LHCN-M2 (cell line): ENCODE measurements at regions not wholly inside any gene's neighbourhood (a gene's known extent, or its start where the extent isn't known, plus 50 kb on each side); places are given as distances from the start of the nearest gene placed in this dataset.

ENCODE experiments used
- DNase-seq: peaks from one replicate; pipeline ENCODE4 v3.0.0-alpha.2; 2012; ENCODE audit warnings: low read depth

DNA sequence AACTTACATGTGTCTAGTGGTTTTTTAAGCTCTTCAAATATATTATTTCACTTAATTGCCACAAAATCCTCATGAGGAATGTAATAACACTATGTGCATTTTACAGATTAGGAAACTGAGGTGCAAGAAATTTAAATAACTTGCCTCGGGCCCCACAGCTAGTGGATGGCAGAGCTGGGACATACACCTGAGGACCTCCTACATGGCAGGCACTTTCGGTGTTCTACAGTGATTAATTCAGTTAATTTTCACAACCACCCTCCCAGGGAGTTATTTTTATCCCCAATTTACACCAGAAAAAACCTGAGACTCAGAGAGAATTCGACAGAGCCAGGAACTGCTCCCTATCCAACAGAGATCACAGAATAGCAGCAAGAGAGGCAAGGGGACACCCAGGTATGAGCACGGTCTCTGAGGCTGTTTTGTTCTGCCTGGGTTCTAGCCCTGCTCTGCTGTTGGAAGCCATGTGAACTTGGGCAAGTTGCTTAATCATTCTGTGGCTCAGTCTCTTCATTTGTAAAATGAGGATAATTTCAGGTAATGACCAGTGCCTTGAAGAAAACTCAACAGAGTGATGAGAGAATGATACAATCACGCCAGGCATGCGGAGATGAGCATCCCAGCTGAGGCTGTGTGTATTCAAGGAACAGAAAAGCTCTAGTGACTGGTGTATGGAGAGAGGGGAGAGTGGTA lies 82.3 kb downstream of the MYCN start:
- DNase-seq = no peak

DNA sequence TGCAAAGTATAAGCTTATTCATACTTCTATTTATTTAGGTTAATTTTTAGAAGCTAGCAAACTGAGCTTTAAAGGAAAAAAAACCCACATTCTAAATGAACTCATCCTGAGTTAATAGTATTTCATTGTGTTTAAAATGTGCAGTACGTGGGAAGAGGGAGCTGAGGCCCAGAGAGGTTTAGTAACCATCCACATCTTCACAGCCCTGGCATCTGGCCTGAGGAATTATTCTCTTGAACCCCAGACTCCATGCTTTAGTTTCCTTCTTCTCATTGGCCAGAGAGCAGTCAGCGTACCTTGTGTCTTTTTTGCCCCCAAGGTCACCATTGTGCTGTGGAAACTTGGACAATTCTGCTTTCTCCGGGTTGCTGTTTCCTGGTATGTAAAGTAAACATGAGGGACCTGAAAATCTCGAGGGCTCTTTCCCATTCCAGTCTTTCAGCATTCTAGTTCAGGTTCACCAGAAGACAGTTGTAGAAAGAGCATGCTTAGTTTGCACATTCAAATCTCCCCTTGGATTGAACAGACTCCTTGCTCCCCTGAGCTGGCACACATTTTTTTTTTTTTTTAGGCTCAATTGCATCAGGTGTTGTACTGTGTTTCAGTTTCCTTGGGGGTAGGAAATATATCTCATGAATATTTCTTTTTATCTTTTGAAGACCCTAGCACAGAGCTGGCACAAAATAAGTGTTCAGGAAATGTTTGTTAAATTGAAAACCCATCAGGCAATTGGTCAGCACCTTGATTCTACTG lies 81.4 kb downstream of the MYCN start:
- no peak for DNase-seq

DNA sequence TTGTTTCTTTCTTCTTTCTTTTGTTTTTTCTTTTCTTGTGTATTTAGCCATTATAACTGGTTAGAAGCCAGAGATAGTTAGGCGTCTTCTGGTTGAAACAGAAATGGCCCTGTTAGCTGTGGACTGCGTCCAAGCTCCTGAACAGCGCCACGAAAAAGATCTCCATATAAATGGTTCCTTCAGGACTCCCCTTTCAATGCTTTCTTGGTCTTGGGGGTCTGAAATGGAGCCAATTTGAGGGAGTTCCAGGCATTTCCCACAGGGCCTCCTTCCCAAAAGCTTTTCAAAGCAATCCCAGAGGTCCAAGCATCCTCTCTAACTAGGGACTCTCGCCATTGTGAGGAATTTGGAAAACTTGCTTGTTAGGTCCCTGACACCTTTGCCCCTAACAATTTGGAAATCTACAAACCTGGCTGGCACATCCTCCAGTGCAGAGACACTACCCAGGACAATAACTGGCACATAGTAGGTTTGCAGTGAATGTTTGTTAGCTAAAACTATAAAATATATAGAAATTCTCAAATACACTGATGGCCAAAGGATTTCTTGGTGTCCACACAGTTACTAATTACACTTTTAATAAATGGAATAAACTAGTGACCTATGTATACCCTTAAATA lies 80.1 kb downstream of the MYCN start:
- DNase-seq = no peak

DNA sequence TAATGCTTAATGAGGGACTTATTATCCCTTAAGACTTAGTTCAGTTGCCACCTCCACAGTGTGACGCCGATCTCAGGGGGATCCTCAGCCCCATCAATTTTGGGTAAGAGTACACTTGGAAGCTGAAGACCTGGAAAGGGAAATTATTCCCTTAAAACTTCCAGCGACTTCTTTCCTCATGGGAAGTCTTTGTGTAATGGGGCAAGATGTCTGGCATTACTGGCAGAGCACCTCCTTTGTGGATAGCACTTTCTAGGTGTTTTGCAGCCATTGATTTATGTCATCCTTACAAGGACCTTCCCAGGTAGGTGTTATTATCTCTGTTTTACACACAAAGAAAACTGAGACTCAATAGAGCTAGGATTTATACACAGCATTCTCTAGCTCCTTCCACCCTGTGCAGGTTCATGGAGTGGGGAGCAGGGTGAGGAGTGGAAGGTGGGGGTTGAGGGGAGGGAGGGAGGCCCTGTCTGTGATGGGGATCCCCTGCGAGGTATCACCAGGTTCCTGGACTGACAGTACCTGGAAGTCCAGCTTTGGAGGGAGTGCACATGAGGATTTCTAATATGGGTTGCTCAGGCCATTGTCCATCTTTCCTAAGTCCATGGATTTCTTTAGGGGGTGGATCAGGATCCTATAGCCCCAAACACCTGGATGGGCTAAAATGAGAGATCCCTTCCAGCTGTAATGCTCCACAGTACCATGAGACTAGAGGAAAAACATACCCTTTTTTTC lies 79.4 kb downstream of the MYCN start:
- no peak for DNase-seq

DNA sequence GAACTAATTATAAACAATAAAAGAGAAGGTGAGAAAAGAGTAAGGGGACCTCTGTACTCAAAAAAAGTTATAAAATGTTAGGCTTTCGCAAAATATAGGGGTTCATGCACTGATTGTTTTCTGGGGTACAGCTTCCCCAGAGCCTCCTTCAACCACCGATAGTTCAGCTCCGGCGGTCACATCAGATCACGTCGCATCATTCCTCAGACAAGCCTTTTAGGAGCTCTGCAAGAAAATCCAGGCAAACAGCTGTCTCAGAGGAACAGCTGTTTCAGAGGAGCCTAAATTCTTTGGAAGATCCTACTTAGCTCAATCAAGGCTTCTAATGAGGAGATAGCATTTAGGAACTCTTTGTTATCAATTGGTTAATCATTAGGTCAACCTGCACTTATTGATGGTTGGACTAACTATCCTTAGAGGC lies 78.7 kb downstream of the MYCN start:
- no peak for DNase-seq

DNA sequence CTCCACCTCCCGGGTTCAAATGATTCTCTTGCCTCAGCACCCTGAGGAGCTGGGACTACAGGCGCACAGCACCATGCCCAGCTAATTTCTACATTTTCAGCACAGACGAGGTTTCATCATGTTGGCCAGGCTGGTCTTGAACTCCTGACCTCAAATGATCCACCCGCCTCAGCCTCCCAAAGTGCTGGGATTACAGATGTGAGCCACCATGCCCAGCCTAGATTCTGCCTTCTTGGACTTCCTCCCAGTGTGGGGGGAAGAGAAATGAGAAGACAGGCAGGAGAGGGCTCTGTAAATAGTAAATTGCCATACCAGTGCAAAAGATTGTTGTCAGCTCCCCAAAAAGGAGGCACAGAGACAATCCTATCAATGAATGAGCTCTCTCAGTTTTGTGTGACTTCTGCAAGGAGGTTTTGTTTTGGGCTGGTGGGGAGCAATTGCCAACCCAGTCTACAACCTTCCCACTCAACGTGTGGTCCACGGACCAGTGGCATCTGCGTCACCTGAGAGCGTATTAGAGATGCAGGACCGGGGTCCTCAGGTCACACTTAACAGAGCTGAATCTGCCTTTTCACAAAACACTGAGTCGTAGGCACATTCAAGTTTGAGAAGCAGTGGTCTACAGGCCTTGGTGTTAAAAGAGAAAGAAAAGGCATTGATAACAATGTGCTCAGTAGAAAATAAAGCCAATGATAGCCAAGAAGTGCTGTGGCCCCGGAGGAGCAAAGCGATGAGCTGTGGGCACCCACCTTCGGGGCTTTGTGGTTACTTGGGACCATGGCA lies 78.1 kb downstream of the MYCN start:
- no peak for DNase-seq

DNA sequence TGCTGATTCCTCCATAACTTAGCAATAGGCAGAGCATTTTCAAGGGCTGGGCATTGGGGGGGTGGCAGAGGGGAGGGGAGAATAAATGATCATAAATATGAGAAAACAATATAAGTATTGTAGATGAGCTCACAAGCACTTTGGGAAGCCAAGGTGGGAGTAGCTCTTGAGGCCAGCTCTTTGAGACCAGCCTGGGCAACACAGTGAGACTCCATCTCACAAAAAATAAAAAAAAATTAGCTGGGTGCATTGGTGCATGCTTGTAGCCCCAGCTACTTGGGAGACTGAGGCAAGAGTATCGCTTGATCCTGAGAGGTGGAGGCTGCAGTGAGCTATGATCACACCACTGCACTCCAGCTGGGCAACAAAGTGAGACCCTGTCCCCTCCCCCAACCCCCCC lies 75.9 kb downstream of the MYCN start:
- no peak for DNase-seq

DNA sequence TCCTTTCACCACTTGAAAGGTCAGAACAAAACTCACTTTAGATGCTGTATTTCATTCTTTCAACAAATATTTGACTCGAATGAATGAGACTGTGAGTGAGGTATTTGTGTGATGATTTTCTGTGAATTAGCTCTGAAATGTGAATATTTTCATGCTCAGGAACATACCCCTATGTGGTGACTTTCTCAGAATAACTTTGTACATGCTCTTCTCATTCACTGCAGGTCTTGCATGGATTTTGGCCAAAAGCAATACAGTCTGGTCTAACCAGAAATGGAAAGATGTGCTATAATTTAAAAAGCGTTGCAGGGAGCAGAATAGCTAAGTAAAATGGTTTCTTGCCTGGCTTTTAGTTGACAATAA lies 75.5 kb downstream of the MYCN start:
- DNase-seq = no peak

DNA sequence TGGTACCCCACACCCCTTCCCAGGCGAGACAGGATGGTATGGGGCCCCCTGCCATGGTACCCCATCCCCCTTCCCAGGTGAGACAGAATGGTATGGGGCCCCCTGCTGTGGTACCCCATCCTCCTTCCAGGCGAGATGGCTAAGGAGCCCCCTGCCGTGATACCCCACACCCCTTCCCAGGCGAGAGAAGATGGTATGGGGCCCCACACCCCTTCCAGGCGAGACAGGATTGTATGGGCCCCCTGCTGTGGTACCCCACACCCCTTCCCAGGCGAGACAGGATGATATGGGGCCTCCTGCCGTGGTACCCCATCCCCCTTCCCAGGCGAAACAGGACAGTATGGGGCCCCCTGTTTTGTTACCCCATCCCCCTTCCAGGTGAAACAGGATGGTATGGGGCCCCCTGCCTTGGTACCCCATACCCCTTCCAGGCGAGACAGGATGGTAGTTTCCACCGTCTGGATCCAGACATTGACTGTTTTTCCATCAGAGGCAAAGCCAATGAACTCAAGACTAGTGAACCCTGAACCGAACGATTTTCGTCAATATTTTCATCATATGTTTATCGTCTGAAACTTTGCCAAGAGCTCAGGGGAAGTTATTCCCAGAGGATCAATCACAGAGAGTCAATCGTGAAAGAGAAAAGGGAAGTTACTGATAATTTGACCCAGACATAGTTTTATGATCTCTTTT lies 75.0 kb downstream of the MYCN start:
- no peak for DNase-seq

DNA sequence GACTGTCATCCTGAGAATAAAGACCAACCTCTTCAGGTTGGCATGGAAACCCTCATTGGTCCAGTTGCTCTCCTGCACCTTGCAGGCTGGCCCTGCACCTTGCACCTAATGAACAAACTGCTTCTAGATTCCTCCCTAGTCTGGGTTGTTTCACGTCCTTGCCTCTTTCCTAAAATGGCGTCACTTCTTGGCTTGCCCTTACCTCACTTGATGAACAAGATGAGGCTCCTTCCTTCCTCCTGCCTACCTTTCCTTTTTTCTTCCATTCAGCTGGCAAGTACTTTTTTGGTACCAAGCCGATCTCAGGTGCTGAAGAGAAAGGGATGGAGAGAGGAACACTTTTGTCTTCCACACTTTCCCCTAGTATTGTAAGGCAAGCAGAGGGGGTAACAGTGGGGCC lies 74.5 kb downstream of the MYCN start:
- no peak for DNase-seq

DNA sequence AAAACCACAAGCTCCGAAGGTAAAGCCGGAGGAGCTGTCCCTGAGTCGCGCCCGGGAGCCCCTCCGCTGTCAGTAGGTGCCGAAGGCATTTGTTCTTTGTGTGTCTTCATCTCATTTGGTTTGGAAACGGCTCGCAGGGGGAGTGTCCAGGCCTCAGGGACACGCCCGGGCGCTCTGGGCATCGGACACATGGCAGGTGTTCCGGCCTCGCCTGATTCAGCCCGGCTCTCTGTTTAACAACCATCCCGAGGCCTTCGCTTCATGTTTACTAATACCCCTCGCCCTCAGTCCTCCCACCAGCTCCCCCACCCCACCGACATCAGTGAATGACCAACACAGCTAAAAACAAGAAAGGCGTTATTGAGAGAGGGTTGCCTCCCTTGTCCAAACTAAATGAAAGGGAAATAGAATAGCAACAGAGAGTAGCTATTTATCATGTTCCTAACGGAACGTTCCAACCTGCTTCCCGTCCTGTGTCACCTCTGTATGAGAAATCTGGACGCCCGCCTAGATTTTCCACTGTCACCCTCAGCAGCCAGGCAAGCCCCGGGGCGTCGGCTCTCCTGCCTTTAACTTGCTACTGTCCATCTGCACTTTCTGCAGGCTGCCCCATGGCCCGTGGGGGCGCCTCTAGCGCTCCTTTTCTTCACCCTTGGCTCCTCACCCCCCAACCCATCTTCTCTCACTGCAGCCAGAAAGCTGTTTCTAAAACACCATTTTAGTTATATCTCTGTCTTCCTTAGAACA lies 73.9 kb downstream of the MYCN start:
- DNase-seq = no peak

DNA sequence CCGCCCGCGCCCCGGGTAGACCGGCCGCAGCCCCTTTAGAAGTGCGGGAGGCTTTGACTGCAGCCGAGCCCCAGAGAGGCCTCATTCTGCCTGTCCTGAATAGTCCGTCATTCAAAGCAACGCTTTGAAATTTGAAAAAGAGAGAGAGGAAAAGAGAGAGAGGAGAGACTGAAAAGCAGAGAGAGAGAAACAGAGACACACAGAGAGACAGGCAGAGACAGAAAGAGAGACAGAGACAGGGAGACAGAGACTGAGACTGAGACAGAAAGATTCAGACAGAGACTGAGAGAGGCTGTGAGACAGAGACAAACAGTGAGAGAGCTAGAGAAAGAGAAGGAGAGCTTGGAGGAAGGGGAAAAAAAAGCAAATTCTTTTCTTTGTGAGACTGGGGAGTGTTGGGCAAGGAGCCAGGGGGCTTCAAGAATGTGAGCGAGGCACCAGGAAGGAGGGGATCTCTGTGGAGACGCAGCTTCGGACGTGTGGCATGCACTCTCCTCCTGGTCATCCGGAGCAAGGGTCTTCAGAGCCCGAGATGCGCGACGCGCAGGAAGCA lies 73.1 kb downstream of the MYCN start:
- DNase-seq = no peak

DNA sequence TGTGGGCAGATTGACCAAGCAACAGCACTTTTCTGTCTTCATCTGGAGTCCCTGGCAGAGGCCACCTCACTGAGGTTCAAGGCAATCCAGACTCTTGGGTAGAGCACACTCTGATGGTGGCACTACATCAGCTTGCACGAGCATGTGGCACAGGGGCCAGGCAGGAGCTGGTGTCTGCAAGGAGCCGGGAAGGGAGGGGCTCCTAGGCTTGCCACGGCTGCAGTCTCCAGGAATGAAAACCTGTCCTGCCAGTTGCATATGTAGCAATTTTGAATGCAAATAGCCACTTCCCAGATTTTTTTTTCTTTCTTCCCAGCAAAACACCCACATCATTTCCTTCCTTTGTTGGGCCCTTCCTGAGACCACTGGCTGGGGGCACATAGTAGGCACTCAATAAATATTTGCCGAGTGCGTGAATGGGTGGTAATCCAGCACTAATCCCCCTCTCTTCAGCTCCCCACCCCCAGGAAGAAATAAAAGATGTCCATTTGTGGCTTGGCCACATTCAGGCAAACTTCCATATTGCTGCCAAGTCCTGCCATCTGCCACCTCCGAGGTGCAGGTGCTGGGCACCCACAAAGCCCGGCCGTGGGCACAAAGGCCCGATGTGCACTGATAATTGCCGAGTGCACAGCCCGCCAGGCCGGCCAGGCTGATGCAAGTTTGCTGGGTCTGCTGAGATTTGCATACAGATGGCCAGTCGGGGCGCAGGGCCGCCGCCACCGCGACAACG lies 72.4 kb downstream of the MYCN start:
- no peak for DNase-seq

DNA sequence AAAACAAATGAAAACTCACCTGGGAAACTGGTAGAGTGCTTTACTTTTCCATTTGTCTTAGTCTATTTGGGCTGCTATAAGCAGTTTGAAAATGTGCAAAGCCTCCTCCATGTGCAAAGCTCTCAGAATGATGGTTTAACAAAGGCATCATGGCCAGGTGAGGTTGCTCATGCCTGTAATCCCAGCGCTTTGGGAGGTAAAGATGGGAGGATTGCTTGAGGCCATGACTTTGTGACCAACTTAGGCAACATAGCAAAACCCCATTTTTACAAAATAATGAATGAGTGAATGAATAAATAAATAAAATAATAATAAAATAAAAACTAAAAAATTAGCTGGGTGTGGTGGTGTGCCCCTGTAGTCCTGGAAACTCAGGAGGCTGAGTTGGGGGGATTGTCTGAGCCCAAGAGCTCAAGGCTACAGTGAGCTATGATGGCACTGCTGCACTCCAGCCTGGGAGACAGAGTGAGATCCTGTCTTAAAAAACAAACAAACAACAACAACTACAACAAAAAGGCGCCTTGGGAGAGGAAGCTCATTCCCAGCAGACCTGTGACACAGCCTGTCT lies 71.8 kb downstream of the MYCN start:
- no peak for DNase-seq

DNA sequence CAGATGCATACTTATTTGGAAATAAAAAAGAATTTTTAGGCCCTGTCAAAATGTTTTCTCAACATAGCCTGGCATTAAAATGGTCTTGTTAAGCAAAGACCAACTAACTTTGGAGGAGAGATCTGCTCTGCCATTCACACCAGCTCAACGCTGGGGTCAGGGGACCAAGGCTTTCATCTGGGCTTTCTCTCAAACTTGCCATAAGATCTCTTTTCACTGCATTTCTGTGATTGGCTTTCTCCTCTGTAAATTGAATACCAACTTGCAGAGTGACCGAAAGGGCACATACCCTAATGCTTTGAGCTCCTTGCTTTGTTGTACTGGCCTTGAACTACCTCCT lies 71.2 kb downstream of the MYCN start:
- no peak for DNase-seq

DNA sequence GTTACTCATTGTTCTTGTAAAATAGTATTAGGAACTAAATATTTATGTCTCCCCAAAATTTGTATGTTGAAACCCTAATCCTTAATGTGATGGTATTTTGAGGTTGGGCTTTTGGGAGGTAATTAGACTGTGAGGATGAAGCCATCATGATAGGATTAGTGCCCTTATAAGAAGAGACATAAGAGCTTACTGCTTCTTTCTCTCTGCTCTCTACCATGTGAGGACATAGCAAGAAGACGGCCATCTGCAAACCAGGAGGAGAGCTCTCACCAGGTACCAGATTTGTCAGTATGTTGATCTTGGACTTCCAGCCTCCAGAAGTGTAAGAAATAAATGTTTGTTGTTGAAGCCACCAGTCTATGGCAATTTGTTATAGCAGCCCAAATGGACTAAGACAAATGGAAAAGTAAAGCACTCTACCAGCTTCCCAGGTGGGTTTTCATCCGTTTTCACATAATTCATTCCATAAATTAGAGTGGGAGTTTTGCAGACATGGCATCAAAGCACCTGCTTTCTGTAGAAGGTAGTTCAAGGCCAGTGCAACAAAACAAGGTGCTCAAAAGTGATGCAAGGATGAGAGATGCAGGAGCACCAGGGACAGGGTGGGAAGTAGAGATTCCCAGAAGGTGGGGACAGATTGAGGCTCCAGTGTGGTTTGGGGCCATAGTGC lies 70.7 kb downstream of the MYCN start:
- no peak for DNase-seq

DNA sequence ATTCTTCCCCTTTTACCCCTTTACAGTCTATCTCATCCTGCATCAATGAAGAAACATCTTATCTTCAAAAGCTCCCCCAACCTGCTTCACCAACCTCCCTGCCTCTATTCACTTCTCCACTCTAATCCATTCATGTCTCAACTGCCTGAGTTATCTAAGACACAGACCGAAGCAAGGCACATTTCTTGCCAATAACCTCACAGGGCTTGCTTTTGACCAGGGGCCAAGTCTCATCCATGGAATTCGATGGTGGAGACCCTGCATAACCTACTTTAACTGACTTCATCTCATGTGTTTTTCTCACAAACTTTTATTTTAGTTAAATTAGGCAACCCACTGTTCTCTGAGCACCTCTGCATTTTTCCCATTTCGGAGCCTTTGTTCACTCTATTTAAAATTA lies 69.7 kb downstream of the MYCN start:
- no peak for DNase-seq

DNA sequence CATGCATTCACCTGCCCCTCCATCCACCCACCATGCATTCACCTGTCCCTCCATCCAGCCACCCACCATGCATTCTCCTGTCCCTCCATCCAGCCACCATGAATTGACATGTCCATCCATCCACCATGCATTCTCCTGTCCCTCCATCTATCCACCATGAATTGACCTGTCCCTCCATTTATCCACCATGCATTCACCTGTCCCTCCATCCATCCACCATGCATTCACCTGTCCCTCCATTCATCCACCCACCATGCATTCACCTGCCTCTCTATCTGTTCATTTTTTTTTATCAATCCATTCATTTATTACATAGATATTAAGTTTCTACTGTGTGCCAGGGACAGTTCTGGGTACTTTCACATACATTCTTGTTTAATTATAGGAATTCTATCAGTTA lies 69.2 kb downstream of the MYCN start:
- no peak for DNase-seq
